ENCODE measurements at regions not wholly inside any gene's neighbourhood (a gene's known extent, or its start where the extent isn't known, plus 50 kb on each side); places are given as distances from the start of the nearest gene placed in this dataset.

DNA sequence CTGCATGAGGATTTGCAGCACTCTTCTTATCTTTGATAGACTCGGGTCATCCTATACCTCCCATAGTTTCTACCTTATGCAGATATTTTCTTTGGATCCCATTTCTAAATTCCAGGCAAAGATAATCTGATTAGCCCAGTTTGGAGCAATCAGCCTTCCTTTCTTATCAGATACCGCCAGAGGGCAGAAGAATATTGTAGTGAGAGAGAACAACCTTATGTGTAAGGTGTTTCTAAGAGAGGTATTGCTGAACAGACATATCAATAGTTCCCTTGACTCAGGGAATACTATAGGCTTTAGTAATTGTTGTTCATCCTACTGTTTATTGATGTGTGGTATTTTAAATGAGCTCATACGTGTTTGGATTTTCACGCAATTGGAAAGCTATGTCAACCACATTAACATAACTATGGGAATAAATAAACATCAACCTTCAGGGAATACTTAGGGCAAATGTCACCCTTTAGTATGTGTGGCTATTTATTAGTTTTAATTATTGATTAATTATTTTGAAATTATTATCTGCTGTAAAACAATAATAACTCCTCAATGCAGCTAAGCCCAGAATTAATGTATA is 1435.2 kb upstream of the CDH9 start:
- peaks cover 4% of the 10 kb centered on the region for H3K4me1 ChIP-seq
- H3K36me3 ChIP-seq: no peaks in the 10 kb centered on the region

DNA sequence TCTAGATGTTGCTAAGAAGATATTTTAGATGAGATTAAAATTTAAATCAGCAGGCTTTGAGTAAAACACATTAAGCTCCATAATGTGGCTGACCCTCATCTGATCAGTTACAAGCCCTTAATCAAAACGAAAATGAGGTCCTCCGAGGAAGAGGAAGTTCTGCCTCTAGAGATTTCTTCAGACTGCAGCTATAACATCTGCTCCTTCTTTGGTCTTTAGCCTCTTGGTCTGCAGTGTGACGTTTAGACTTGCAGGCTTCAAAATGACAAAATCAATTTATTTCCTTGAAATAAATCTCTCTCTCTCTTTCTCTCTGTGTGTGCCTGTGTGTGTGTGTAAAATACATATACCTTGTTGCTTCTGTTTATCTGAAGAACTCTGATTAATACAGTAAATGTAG is 1429.8 kb upstream of the CDH9 start:
- TF ChIP-seq Cebpa-rat (IDR thresholded peaks at IDR 0.05): no peak
- H3K9ac ChIP-seq: no peak overlapping the region
- H3K4me3 ChIP-seq: no peak overlapping the region; the same call in 1 of the 2 replicates
- no peaks in the 10 kb centered on the region for H4K20me1 ChIP-seq
- H3K36me3 ChIP-seq: no peaks in the 10 kb centered on the region
- H3K9me3 ChIP-seq: 0 out of 2 replicates have a peak, but pooled peaks cover 4% of the 10 kb centered on the region
- H3K4me2 ChIP-seq: peak overlapping the region; percentile 56
- H3K27me3 ChIP-seq: no peaks in the 10 kb centered on the region
- H3K27ac ChIP-seq: peak overlapping the region; percentile 77
- peaks cover 14% of the 10 kb centered on the region for H3K4me1 ChIP-seq

More for the DNA sequence above, 1435.2 kb upstream of the CDH9 start:
- Histone ChIP-seq H3K9ac (no peak overlapping the region), H3K27ac (no peak overlapping the region), H3K27me3 (no peaks in the 10 kb centered on the region), H3K9me3 (no peaks in the 10 kb centered on the region), H3K4me3 (no peak overlapping the region), H3K4me2 (no peak overlapping the region), H4K20me1 (no peaks in the 10 kb centered on the region)
- TF ChIP-seq Cebpa-rat (IDR thresholded peaks at IDR 0.05): no peak

DNA sequence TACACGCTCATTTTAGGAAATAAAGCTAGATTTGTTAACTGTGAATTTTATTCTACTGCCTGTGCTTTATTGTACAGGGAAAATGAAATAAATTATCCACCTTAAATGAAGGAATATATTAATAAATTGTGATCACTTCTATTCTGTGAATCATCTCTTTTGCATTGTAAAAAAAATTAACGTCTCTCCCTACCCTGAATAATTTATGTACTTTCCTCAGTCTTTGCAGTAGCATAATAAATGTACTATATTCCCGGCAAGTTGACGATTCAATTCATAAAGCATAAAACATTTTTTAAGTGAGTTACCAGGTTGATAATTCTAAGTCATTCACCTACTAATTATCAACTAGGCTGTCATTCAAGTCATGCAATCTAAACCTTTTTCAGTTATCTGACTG is 1425.3 kb upstream of the CDH9 start:
- no peaks in the 10 kb centered on the region for H3K27me3 ChIP-seq
- no peak overlapping the region for H3K27ac ChIP-seq
- 0 out of 2 replicates have a peak, but pooled peaks cover 4% of the 10 kb centered on the region for H3K9me3 ChIP-seq
- H3K4me2 ChIP-seq: no peak overlapping the region
- no peak overlapping the region for H3K4me3 ChIP-seq
- TF ChIP-seq Cebpa-rat (IDR thresholded peaks at IDR 0.05): no peak
- no peaks in the 10 kb centered on the region for H3K36me3 ChIP-seq
- no peaks in the 10 kb centered on the region for H4K20me1 ChIP-seq
- peaks cover 11% of the 10 kb centered on the region for H3K4me1 ChIP-seq
- no peak overlapping the region for H3K9ac ChIP-seq

DNA sequence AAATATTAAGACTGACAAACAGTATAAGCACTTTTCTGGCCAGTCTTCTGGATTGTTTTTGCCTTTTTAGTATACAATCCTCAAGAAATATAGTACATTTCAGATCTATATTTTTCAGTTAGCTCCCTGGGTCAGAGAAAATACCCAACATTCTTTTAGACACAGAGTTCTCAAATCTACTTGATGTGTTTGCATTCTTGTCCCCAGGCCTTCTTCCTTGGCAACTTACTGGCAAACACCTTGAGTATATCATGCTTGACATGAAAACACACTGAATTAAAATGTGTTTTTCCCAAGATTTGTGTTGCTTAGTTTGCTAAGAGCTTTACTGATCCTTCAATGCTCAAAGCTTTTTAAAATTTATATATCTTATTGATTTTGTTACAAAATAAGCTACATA is 1413.1 kb upstream of the CDH9 start:
- H3K4me1 ChIP-seq: no peaks in the 10 kb centered on the region
- no peaks in the 10 kb centered on the region for H3K27me3 ChIP-seq
- H3K27ac ChIP-seq: no peak overlapping the region
- H3K36me3 ChIP-seq: no peaks in the 10 kb centered on the region
- H3K4me3 ChIP-seq: no peak overlapping the region
- no peaks in the 10 kb centered on the region; the same call in 1 of the 2 replicates for H3K9me3 ChIP-seq
- H4K20me1 ChIP-seq: no peaks in the 10 kb centered on the region
- TF ChIP-seq Cebpa-rat (IDR thresholded peaks at IDR 0.05): no peak
- H3K9ac ChIP-seq: no peak overlapping the region
- H3K4me2 ChIP-seq: no peak overlapping the region

DNA sequence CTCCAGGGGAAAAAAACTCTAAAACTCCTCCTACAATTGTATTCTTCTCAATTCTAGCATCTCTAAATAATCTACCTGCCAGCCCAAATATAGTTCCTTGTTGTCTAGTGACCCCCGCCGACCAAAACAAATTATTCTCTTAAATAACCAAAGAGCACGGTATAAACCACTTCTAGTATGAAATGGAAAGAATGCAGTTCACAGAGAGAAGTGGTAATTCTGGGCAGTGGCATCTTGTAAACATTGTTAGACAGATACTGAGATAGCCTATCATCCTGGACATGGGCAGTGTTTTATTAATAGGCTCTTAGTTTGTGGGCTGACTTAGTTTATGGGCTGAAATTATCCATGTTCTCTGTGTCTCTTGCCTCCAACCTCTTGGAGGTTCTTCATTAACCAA is 1412.6 kb upstream of the CDH9 start:
- Histone ChIP-seq H3K4me3 (no peak overlapping the region), H3K4me2 (no peak overlapping the region), H3K27ac (no peak overlapping the region), H3K27me3 (no peaks in the 10 kb centered on the region), H4K20me1 (no peaks in the 10 kb centered on the region), H3K9me3 (no peaks in the 10 kb centered on the region; the same call in 1 of the 2 replicates), H3K36me3 (no peaks in the 10 kb centered on the region), H3K4me1 (no peaks in the 10 kb centered on the region), H3K9ac (no peak overlapping the region)
- no peak for TF ChIP-seq Cebpa-rat (IDR thresholded peaks at IDR 0.05)

DNA sequence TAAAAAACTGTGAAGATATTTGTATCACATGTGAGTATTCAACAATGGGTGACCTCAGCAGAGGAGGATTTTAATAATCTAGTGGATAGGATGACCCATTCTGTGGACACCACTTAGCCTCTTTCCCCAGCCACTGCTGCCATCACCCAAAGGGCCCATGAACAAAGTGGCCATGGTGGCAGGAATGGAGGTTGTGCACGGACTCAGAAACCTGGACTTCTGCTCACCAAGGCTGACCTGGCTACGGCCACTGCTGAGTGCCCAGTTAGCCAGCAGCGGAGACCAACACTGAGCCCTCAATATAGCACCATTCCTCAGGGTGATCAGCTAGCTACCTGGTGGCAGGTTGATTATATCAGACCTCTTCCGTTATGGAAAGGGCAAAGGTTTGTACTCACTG is 1410.4 kb upstream of the CDH9 start:
- Histone ChIP-seq H3K4me1 (no peaks in the 10 kb centered on the region), H3K4me3 (no peak overlapping the region), H3K27me3 (no peaks in the 10 kb centered on the region), H3K36me3 (no peaks in the 10 kb centered on the region), H3K9me3 (no peaks in the 10 kb centered on the region; the same call in 1 of the 2 replicates), H3K4me2 (no peak overlapping the region), H3K9ac (no peak overlapping the region), H4K20me1 (no peaks in the 10 kb centered on the region), H3K27ac (no peak overlapping the region)
- TF ChIP-seq Cebpa-rat (IDR thresholded peaks at IDR 0.05): no peak

DNA sequence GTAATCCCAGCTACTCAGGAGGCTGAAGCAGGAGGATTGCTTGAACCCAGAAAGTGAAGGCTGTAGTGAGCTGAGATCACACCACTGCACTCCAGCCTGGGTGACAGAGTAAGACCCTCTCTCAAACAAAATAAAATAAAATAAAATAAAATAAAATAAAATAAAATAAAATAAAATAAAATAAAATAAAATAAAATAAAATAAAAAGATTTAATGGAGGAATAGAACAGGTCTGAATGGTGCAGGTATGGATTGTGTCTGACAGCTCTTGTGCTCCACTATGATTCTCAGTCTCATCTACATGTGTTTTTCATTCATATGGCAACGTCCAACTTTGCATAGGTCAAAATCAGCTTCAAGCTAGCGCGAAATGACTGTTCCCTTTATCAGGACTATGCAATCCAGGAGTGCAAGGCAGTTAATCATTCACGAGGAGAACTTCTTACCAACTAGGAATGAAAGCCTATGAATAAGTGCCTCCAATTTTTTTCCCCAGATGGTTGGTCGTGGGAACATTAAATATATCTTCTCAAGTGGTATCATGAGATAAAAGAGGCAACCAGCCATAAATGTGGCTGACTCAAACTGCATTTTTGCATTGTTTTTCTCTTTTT is 1392.3 kb upstream of the CDH9 start:
- Histone ChIP-seq H3K9me3 (peaks cover 14% of the 10 kb centered on the region), H3K4me3 (no peak overlapping the region), H3K9ac (no peak overlapping the region), H3K36me3 (no peaks in the 10 kb centered on the region), H3K27me3 (no peaks in the 10 kb centered on the region), H3K4me1 (no peaks in the 10 kb centered on the region), H3K27ac (no peak overlapping the region), H4K20me1 (no peaks in the 10 kb centered on the region), H3K4me2 (no peak overlapping the region)
- no peak for TF ChIP-seq Cebpa-rat (IDR thresholded peaks at IDR 0.05)

DNA sequence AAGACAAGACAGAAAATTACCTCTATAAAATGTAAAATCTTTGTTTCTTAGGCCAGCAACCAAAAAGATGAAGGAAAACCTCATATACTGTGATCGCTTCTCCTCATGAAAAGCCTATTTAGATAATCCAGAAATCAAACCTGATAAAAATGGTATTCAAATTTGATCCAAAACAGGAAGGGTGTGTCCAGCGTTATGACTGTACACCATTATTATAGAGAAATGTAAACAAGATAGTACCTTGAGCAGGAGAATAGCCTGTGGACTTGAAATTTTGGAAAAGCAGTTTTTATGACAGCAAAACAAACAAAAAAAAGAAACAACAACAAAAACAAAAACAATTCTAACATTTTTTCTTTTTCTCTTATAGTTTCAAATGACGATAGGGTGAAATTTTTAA is 1382.8 kb upstream of the CDH9 start:
- H3K4me1 ChIP-seq: no peaks in the 10 kb centered on the region
- no peak overlapping the region for H3K4me3 ChIP-seq
- peaks cover 2% of the 10 kb centered on the region for H3K9me3 ChIP-seq
- no peak overlapping the region for H3K4me2 ChIP-seq
- no peaks in the 10 kb centered on the region for H4K20me1 ChIP-seq
- TF ChIP-seq Cebpa-rat (IDR thresholded peaks at IDR 0.05): no peak
- H3K27ac ChIP-seq: no peak overlapping the region
- H3K27me3 ChIP-seq: no peaks in the 10 kb centered on the region
- no peak overlapping the region for H3K9ac ChIP-seq
- H3K36me3 ChIP-seq: no peaks in the 10 kb centered on the region

DNA sequence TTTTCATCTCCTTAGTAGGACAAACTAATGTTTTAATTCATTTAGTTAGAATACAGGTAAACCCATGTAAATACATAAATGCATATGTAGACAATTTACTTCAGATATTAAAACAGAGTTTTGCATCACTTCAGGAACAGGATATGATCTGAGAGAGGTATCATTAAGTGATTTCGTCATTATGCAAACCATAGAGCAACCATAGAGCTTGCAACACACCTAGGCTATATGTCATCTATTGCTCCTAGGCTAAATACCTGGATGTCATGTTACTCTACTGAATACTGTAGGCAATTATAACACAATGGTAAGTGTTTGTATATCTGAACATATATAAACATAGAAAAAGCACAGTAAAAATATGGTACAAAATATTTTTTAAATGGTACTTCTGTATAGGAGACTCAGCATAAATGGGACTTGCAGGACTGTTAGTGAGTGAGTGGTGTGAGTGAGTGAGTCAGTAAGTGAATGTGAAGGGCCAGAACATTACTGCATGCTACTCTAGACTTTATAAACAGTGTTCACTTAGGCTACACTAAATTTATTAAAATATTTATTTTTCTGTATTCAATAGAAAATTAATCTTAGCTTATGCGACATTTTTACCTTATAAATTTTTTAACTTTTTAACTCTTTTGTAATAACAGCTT is 1377.5 kb upstream of the CDH9 start:
- H3K9ac ChIP-seq: no peak overlapping the region
- no peak overlapping the region for H3K4me2 ChIP-seq
- peaks cover 10% of the 10 kb centered on the region for H3K9me3 ChIP-seq
- H4K20me1 ChIP-seq: no peaks in the 10 kb centered on the region
- no peaks in the 10 kb centered on the region for H3K27me3 ChIP-seq
- H3K27ac ChIP-seq: no peak overlapping the region
- H3K36me3 ChIP-seq: no peaks in the 10 kb centered on the region
- no peaks in the 10 kb centered on the region for H3K4me1 ChIP-seq
- TF ChIP-seq Cebpa-rat (IDR thresholded peaks at IDR 0.05): no peak
- no peak overlapping the region for H3K4me3 ChIP-seq

DNA sequence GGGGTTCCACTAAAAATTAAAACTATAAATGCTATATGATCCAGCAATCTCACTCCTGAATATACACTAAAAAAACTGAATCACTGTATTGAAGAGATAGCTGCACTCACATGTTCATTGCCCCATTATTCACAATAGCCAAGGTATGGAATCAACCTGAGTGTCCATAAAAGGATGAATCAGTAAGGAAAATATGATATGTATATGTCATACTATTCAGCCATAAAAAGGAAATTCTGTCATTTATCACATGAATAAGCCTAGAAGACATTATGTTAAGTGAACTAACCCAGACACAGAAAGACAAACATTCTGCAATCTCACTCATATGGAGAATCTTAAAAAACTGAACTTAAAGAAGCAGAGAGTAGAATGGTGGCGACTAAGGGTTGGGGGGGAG is 1376.2 kb upstream of the CDH9 start:
- Histone ChIP-seq H3K4me3 (no peak overlapping the region), H3K36me3 (no peaks in the 10 kb centered on the region)
- TF ChIP-seq Cebpa-rat (IDR thresholded peaks at IDR 0.05): no peak

More for the DNA sequence above, 1376.2 kb upstream of the CDH9 start:
- Histone ChIP-seq H3K9ac (no peak overlapping the region), H3K27me3 (no peaks in the 10 kb centered on the region), H4K20me1 (no peaks in the 10 kb centered on the region), H3K4me2 (no peak overlapping the region), H3K27ac (no peak overlapping the region), H3K9me3 (peaks cover 10% of the 10 kb centered on the region), H3K4me1 (no peaks in the 10 kb centered on the region)

Data from BLaER1 (cell line).